Effector memory CD4-positive, alpha-beta T cell (primary cell): ENCODE measurements at regions not wholly inside any gene's neighbourhood (a gene's known extent, or its start where the extent isn't known, plus 50 kb on each side); places are given as distances from the start of the nearest gene placed in this dataset.

Source experiments
- DNase-seq, 3 donors: peaks; one replicate each; pipeline ENCODE4 v3.0.0-alpha.2; 2020
- H3K27ac ChIP-seq: 2 replicates; pipeline ENCODE4 v1.7.0; 2013; ENCODE audit warnings: mild to moderate bottlenecking, low read length, moderate library complexity; ENCODE audit not compliant: insufficient read depth, poor library complexity, severe bottlenecking
- H3K27me3 ChIP-seq: replicated peaks from 2 replicates; pipeline ENCODE4 v1.7.0; 2013; ENCODE audit warnings: mild to moderate bottlenecking, low read length; ENCODE audit not compliant: insufficient read depth, control insufficient read depth, poor library complexity, severe bottlenecking
- H3K36me3 ChIP-seq: 2 replicates; pipeline ENCODE4 v1.7.0; 2013; ENCODE audit warnings: mild to moderate bottlenecking, low read length, moderate library complexity; ENCODE audit not compliant: control insufficient read depth, insufficient read depth
- H3K4me1 ChIP-seq: 2 replicates; pipeline ENCODE4 v1.7.0; 2013; ENCODE audit warnings: low read length, mild to moderate bottlenecking; ENCODE audit not compliant: control insufficient read depth, insufficient read depth, poor library complexity, severe bottlenecking
- H3K4me3 ChIP-seq: 2 replicates; pipeline ENCODE4 v1.7.0; 2013; ENCODE audit warnings: low read length, low read depth, mild to moderate bottlenecking; ENCODE audit not compliant: insufficient read depth, poor library complexity, severe bottlenecking
- H3K9me3 ChIP-seq: 2 replicates; pipeline ENCODE4 v1.7.0; 2013; ENCODE audit warnings: mild to moderate bottlenecking, low read length, moderate library complexity; ENCODE audit not compliant: control insufficient read depth

- no peak overlapping the region for H3K4me3 ChIP-seq
- H3K36me3 ChIP-seq, result no peaks in the 10 kb centered on the region
- H3K4me1 ChIP-seq, result peaks cover 23% of the 10 kb centered on the region
- H3K27me3 ChIP-seq, result no peaks in the 10 kb centered on the region
- DNase-seq, result no peak
- H3K27ac ChIP-seq, result no peak overlapping the region
- H3K9me3 ChIP-seq, result no peaks in the 10 kb centered on the region
Observed at GRCh38 chr2:239600650-239601049, 199.8 kb upstream of the HDAC4 start.

GRCh38 chr2:239600001-239600593 is 199.3 kb upstream of the HDAC4 start:
- Histone ChIP-seq H3K4me1 (peaks cover 23% of the 10 kb centered on the region), H3K27ac (no peak overlapping the region), H3K27me3 (no peaks in the 10 kb centered on the region), H3K36me3 (no peaks in the 10 kb centered on the region), H3K9me3 (no peaks in the 10 kb centered on the region), H3K4me3 (no peak overlapping the region)
- DNase-seq, result no peak

GRCh38 chr2:239599299-239599698 is 198.5 kb upstream of the HDAC4 start:
- DNase-seq, result no peak

GRCh38 chr2:239598732-239599090 is 197.9 kb upstream of the HDAC4 start:
- H3K36me3 ChIP-seq, result no peaks in the 10 kb centered on the region
- no peaks in the 10 kb centered on the region for H3K27me3 ChIP-seq
- H3K4me1 ChIP-seq, result peaks cover 23% of the 10 kb centered on the region
- H3K9me3 ChIP-seq, result no peaks in the 10 kb centered on the region
- no peak overlapping the region for H3K4me3 ChIP-seq
- no peak for DNase-seq
- no peak overlapping the region for H3K27ac ChIP-seq

More at GRCh38 chr2:239599299-239599698, 198.5 kb upstream of the HDAC4 start:
- no peaks in the 10 kb centered on the region for H3K9me3 ChIP-seq
- H3K4me3 ChIP-seq, result no peak overlapping the region
- peaks cover 23% of the 10 kb centered on the region for H3K4me1 ChIP-seq
- H3K27me3 ChIP-seq, result no peaks in the 10 kb centered on the region
- no peaks in the 10 kb centered on the region for H3K36me3 ChIP-seq
- H3K27ac ChIP-seq, result no peak overlapping the region

GRCh38 chr2:239598011-239598731 is 197.4 kb upstream of the HDAC4 start:
- peaks cover 20% of the 10 kb centered on the region for H3K4me1 ChIP-seq
- H3K9me3 ChIP-seq, result no peaks in the 10 kb centered on the region
- no peaks in the 10 kb centered on the region for H3K36me3 ChIP-seq
- no peak overlapping the region for H3K4me3 ChIP-seq
- no peaks in the 10 kb centered on the region for H3K27me3 ChIP-seq
- no peak overlapping the region for H3K27ac ChIP-seq
- DNase-seq, result no peak

GRCh38 chr2:239597216-239597615 is 196.4 kb upstream of the HDAC4 start:
- H3K9me3 ChIP-seq, result no peaks in the 10 kb centered on the region
- no peaks in the 10 kb centered on the region for H3K27me3 ChIP-seq
- no peak overlapping the region for H3K4me3 ChIP-seq
- no peak overlapping the region for H3K27ac ChIP-seq
- DNase-seq, result no peak
- H3K36me3 ChIP-seq, result no peaks in the 10 kb centered on the region
- peaks cover 10% of the 10 kb centered on the region for H3K4me1 ChIP-seq

- Histone ChIP-seq H3K27me3 (no peaks in the 10 kb centered on the region), H3K36me3 (no peaks in the 10 kb centered on the region), H3K9me3 (no peaks in the 10 kb centered on the region), H3K27ac (no peak overlapping the region), H3K4me1 (peaks cover 6% of the 10 kb centered on the region), H3K4me3 (no peak overlapping the region)
- DNase-seq, result no peak
Observed at GRCh38 chr2:239596792-239597191, 196.0 kb upstream of the HDAC4 start.

GRCh38 chr2:239596253-239596652 is 195.4 kb upstream of the HDAC4 start:
- no peak for DNase-seq
- Histone ChIP-seq H3K4me1 (peaks cover under 1% of the 10 kb centered on the region), H3K4me3 (no peak overlapping the region), H3K27me3 (no peaks in the 10 kb centered on the region), H3K9me3 (no peaks in the 10 kb centered on the region), H3K27ac (no peak overlapping the region), H3K36me3 (no peaks in the 10 kb centered on the region)

- H3K9me3 ChIP-seq, result no peaks in the 10 kb centered on the region
- no peaks in the 10 kb centered on the region for H3K4me1 ChIP-seq
- H3K36me3 ChIP-seq, result no peaks in the 10 kb centered on the region
- no peak overlapping the region for H3K4me3 ChIP-seq
- H3K27me3 ChIP-seq, result no peaks in the 10 kb centered on the region
- no peak overlapping the region for H3K27ac ChIP-seq
- no peak for DNase-seq
Observed at GRCh38 chr2:239595726-239596125, 194.9 kb upstream of the HDAC4 start.

- Histone ChIP-seq H3K27me3 (no peaks in the 10 kb centered on the region), H3K36me3 (no peaks in the 10 kb centered on the region), H3K9me3 (no peaks in the 10 kb centered on the region), H3K4me1 (no peaks in the 10 kb centered on the region), H3K4me3 (no peak overlapping the region), H3K27ac (no peak overlapping the region)
- DNase-seq, result no peak
Observed at GRCh38 chr2:239594772-239595608, 194.2 kb upstream of the HDAC4 start.
